Adrenal gland (tissue), 9 donors: ENCODE measurements at regions not wholly inside any gene's neighbourhood (a gene's known extent, or its start where the extent isn't known, plus 50 kb on each side); places are given as distances from the start of the nearest gene placed in this dataset.

Experiments
- DNase-seq, 7 donors: peaks; one replicate each; pipeline ENCODE4 v3.0.0-alpha.2; 2019 to 2020
- H3K27ac ChIP-seq, 5 donors: fragments of 200-600 bp; sonication (generic) in 4 of 5; 1 replicate in 3 of 5; 2 replicates in 2 of 5; pipeline versions ENCODE4 v1.5.1 to v1.8.0; 2016 to 2020; ENCODE audit warnings: mild to moderate bottlenecking in 1 of 5
- H3K27me3 ChIP-seq: fragments of 200-600 bp; 2 replicates; pipeline ENCODE4 v1.8.0; 2021
- H3K36me3 ChIP-seq, 2 donors: fragments of 200-600 bp; replicated peaks in 1 of 2; 1 replicate in 1 of 2; 2 replicates in 1 of 2; pipeline versions ENCODE4 v1.5.1 to v1.8.0; 2018 to 2022
- H3K4me1 ChIP-seq, 2 donors: fragments of 200-600 bp; replicated peaks in 1 of 2; 1 replicate in 1 of 2; 2 replicates in 1 of 2; pipeline versions ENCODE4 v1.5.1 to v1.8.0; 2018 to 2021
- H3K4me3 ChIP-seq, 4 donors: fragments of 200-600 bp; sonication (generic) in 3 of 4; one replicate each; pipeline ENCODE4 v1.5.1; 2016 to 2018
- H3K9me3 ChIP-seq, 3 donors: fragments of 200-600 bp; sonication (generic) in 1 of 3; replicated peaks in 1 of 3; 1 replicate in 2 of 3; 2 replicates in 1 of 3; pipeline versions ENCODE4 v1.5.1 to v1.8.0; 2016 to 2021
- POLR2A ChIP-seq, 2 donors: fragments of 450-650 bp; IDR thresholded peaks; one replicate each; pipeline ENCODE4 v1.6.1; 2017; ENCODE audit warnings: antibody characterized with exemption in 2 of 2, mild to moderate bottlenecking in 2 of 2, moderate library complexity in 1 of 2
- WGBS, 4 donors: extraction: QIAGEN DNeasy Blood & Tissue Kit in 2 of 4; methylation state at CpG; one replicate each; pipeline versions ENCODE4 v1.1.5 to v1.1.7; 2013 to 2017; 5-methylcytosine and 5-hydroxymethylcytosine counted together
- intact Hi-C, 2 donors: fragments of 100-400 bp; cut with DNase I; formaldehyde crosslinking; loops; one replicate each; pipeline versions ENCODE4 v1.14.1 to v1.15.0; 2022 to 2023
- TF ChIP-seq, protein P1 (sequence below), 6 experiments: fragments of 450-650 bp in 4 of 6; fragments of 200-600 bp in 2 of 6; sonication (generic) in 1 of 6; IDR thresholded peaks; 1 replicate in 5 of 6; 2 replicates in 1 of 6; pipeline versions ENCODE4 v1.5.1 to v1.8.0; 2016 to 2021; ENCODE audit warnings: antibody characterized with exemption in 6 of 6, mild to moderate bottlenecking in 2 of 6, moderate library complexity in 1 of 6
- donor health status: healthy with polysubstance abuse.
- donor health status: Bipolar disorder and iron deficiency.
- donor health status: DM: yes; HTN: yes; CAD: no.
- donor health status: DM: no; HTN: no; CAD: no.
- donor health status: DM: no; HTN: no; CAD: no.

DNA sequence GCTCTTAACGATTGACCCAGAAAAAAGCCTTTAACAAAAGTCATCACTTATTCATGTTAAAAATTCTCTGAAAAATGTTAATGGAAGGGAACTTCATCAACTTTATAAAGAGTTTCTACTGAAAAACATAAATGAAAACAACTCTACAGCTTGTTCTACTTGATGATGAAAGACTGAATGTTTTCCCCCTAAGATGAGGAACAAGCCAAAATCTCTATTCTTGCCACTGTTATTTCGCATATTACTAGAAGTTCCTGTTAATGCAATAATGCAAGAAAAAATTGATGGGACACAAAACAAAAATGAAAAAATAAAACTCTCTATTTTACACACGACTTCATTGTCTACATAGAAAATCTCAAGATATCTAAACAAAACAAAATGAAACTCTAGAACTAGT, 249.8 kb upstream of the AKR1E2 start:
- no peaks in the 10 kb centered on the region for H3K9me3 ChIP-seq
- intact Hi-C loops, result no loop called here
- H3K4me1 ChIP-seq, result no peaks in the 10 kb centered on the region
- H3K36me3 ChIP-seq, result no peaks in the 10 kb centered on the region
- WGBS, 4 donors, result 67 to 76% (median 69%) methylated on average over 3 of the region's 3 CpGs
- no peaks in the 10 kb centered on the region for H3K27me3 ChIP-seq
- no peak overlapping the region for H3K4me3 ChIP-seq
- DNase-seq, result no peak
- no peak overlapping the region for H3K27ac ChIP-seq
- TF ChIP-seq, protein P1, sequence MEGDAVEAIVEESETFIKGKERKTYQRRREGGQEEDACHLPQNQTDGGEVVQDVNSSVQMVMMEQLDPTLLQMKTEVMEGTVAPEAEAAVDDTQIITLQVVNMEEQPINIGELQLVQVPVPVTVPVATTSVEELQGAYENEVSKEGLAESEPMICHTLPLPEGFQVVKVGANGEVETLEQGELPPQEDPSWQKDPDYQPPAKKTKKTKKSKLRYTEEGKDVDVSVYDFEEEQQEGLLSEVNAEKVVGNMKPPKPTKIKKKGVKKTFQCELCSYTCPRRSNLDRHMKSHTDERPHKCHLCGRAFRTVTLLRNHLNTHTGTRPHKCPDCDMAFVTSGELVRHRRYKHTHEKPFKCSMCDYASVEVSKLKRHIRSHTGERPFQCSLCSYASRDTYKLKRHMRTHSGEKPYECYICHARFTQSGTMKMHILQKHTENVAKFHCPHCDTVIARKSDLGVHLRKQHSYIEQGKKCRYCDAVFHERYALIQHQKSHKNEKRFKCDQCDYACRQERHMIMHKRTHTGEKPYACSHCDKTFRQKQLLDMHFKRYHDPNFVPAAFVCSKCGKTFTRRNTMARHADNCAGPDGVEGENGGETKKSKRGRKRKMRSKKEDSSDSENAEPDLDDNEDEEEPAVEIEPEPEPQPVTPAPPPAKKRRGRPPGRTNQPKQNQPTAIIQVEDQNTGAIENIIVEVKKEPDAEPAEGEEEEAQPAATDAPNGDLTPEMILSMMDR (IDR thresholded peaks at IDR 0.05), result no peak
- TF ChIP-seq POLR2A (IDR thresholded peaks at IDR 0.05), result no peak

DNA sequence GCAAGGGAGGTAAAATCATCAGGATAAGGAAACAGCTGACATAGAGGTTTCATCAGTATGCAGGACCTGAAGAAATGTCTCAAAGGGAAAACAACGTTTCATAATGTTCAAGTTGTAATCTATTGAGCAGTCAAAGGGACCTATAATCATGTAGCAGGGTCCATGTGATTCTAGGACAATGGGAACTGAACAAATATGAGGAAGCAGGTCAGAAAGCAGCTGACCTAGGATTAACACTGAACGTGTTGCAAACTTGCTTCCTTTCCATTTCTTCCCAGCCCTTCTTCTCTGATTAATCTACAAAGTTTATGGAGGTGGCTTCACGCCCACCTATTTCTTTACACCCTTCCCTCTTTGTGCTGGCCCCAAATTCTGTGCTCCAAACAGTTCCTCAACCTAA, 256.9 kb upstream of the AKR1E2 start:
- Histone ChIP-seq H3K27ac (no peak overlapping the region), H3K4me3 (no peak overlapping the region), H3K36me3 (no peaks in the 10 kb centered on the region), H3K4me1 (no peaks in the 10 kb centered on the region), H3K9me3 (no peaks in the 10 kb centered on the region), H3K27me3 (no peaks in the 10 kb centered on the region)
- WGBS, 4 donors, result 48 to 55% (median 51%) methylated on average over 3 of the region's 3 CpGs
- intact Hi-C loops, result no loop called here
- no peak for DNase-seq
- TF ChIP-seq POLR2A (IDR thresholded peaks at IDR 0.05), result no peak
- TF ChIP-seq, protein P1 (IDR thresholded peaks at IDR 0.05), result no peak

DNA sequence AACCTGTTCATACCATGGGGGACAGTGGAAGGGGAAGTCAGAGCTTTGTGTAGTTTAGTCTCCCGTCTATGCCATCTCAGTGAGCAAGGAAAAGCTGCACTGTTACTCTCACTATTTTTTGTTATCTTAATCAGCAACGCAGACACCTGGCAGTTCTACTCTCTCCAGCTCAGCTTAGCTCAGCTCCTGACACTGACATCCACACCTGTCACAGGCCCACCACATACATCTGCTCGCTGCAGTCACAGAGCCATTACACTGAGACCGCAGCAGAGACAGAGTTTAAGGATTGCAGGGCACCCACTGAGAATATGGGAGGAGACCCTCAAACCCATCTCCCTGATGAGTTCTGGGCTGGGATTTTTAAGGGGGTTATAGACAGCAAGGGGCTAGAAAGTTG, 257.3 kb upstream of the AKR1E2 start:
- Histone ChIP-seq H3K9me3 (no peaks in the 10 kb centered on the region), H3K36me3 (no peaks in the 10 kb centered on the region), H3K27me3 (no peaks in the 10 kb centered on the region), H3K4me1 (no peaks in the 10 kb centered on the region), H3K4me3 (no peak overlapping the region), H3K27ac (no peak overlapping the region)
- DNase-seq, result no peak
- WGBS, 4 donors, result 70 to 84% (median 80%) methylated on average over 4 of the region's 4 CpGs
- intact Hi-C loops, result no loop called here
- TF ChIP-seq POLR2A (IDR thresholded peaks at IDR 0.05), result no peak
- TF ChIP-seq, protein P1 (IDR thresholded peaks at IDR 0.05), result no peak

DNA sequence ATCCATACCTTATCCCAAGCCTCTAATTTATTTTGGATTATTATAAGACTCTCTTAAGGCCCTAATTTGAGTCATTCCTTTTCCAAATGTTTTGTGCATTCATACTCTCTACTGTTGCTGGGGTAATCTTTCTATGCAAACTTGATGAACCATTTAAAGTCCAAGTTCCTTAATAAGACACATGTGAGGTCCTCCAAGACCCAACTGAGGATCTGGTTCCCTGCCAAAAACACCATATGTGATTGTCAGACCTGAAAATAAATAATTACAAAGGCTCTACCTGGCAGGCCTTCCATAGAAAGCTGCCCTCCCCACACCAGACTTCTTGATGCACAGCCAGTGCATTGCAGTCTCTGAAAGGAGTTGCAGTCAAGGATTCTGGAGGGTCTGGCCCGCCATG, 257.9 kb upstream of the AKR1E2 start:
- Histone ChIP-seq H3K36me3 (no peaks in the 10 kb centered on the region), H3K27me3 (no peaks in the 10 kb centered on the region), H3K4me1 (no peaks in the 10 kb centered on the region), H3K27ac (no peak overlapping the region), H3K4me3 (no peak overlapping the region), H3K9me3 (no peaks in the 10 kb centered on the region)
- 65 to 100% (median 73%) methylated on average over 1 of the region's 1 CpG for WGBS, 4 donors
- intact Hi-C loops, result no loop called here
- DNase-seq, result no peak
- TF ChIP-seq, protein P1 (IDR thresholded peaks at IDR 0.05), result no peak
- TF ChIP-seq POLR2A (IDR thresholded peaks at IDR 0.05), result no peak
